ENCODE measurements at regions not wholly inside any gene's neighbourhood (a gene's known extent, or its start where the extent isn't known, plus 50 kb on each side); places are given as distances from the start of the nearest gene placed in this dataset.

DNA sequence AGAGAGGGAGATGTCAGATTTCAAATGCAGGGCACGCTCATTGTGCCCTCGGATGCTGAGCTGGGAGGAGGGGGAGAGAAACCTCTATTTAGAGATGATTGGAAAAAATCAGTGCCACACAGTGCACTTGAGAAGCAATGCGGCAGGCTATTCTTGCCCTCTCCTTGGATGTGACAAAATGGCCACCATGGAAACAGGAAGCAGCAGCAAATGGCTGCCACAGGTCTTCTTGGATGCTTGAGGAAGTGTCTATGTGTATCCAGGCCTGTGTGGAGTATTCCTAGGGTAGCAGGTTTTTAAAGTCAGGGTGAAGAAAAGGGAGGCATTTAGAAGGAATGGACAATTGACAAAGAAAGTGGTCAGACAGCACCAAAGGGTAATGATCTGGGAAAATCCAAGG lies 340.1 kb upstream of the ZFHX3 start:
- no peak for TF ChIP-seq POLR2A (IDR thresholded peaks at IDR 0.05; ENCODE audit: low read length)
- no peak for TF ChIP-seq GATA1 (IDR thresholded peaks at IDR 0.05; ENCODE audit: low read depth, low read length)
